GM12878 (cell line): ENCODE measurements at regions not wholly inside any gene's neighbourhood (a gene's known extent, or its start where the extent isn't known, plus 50 kb on each side); places are given as distances from the start of the nearest gene placed in this dataset.

Experiments
- ATAC-seq: fragments of 200-7000 bp; cut with Tn5 transposase; 3 replicates; pipeline ENCODE4 v1.9.1; 2020; ENCODE audit warnings: mild to moderate bottlenecking, moderate library complexity
- BruUV-seq: library from RNA; stranded (reverse); fragments of 400-500 nt; replicated peaks from 2 replicates; lab custom pipeline; 2021; lab: Mats Ljungman, UMichigan
- CTCF ChIA-PET: fragments of 300-600 bp; sonication (Branson Sonifier 250); formaldehyde crosslinking; extraction: SDS; loops from one replicate; lab custom pipeline; 2021; ENCODE audit warnings: inconsistent platforms; lab: Yijun Ruan, JAX
- POLR2A ChIA-PET: fragments of 350-600 bp; formaldehyde crosslinking; extraction: SDS; loops from one replicate; lab custom pipeline; 2021; ENCODE audit warnings: inconsistent platforms; lab: Charles Lee
- RAD21 ChIA-PET: fragments of 300-600 bp; sonication (Branson Sonifier 250); formaldehyde crosslinking; loops from one replicate; lab custom pipeline; 2023; ENCODE audit warnings: antibody characterized with exemption; ENCODE audit not compliant: unreplicated experiment; lab: Charles Lee
- SMC1A ChIA-PET: fragments of 300-600 bp; sonication (Branson Sonifier 250); formaldehyde crosslinking; loops from one replicate; lab custom pipeline; 2023; ENCODE audit not compliant: unreplicated experiment, uncharacterized antibody; lab: Charles Lee
- DNase-seq: peaks from one replicate; pipeline ENCODE4 v3.0.0-alpha.2; 2011; ENCODE audit warnings: low read depth, low spot score
- FAIRE-seq: peaks from 3 replicates; lab custom pipeline; 2011; peaks lifted over from hg19 to GRCh38; lab: Jason Lieb, UNC
- H2AFZ ChIP-seq: 2 replicates; pipeline ENCODE4 v1.6.0; 2011; ENCODE audit warnings: low read depth, low read length, control low read depth; ENCODE audit not compliant: control insufficient read depth
- H3K27ac ChIP-seq: 2 replicates; pipeline ENCODE4 v1.5.1; 2011; ENCODE audit warnings: control low read depth; ENCODE audit not compliant: control insufficient read depth, insufficient read depth
- H3K27me3 ChIP-seq, 2 experiments: replicated peaks in 1 of 2; 2 replicates each; pipeline versions ENCODE4 v1.6.0 to v1.6.1; 2011; ENCODE audit warnings: low read length in 1 of 2; ENCODE audit not compliant: control insufficient read depth in 2 of 2, insufficient read depth in 2 of 2
- H3K36me3 ChIP-seq, 2 experiments: 2 replicates each; pipeline ENCODE4 v1.5.1; 2011; ENCODE audit warnings: low read length in 1 of 2; ENCODE audit not compliant: control insufficient read depth in 2 of 2, insufficient read depth in 2 of 2
- H3K4me1 ChIP-seq: 2 replicates; pipeline ENCODE4 v1.6.1; 2011; ENCODE audit warnings: mild to moderate bottlenecking, low read length, moderate library complexity, mixed read lengths; ENCODE audit not compliant: control insufficient read depth, insufficient read depth
- H3K4me2 ChIP-seq: 2 replicates; pipeline ENCODE4 v1.6.0; 2011; ENCODE audit warnings: control low read depth; ENCODE audit not compliant: control insufficient read depth, insufficient read depth
- H3K4me3 ChIP-seq: fragments of 200-600 bp; sonication (generic); 2 replicates; pipeline ENCODE4 v1.5.1; 2016
- H3K79me2 ChIP-seq: 2 replicates; pipeline ENCODE4 v1.6.0; 2011; ENCODE audit warnings: low read length; ENCODE audit not compliant: control insufficient read depth, insufficient read depth
- H3K9ac ChIP-seq: 2 replicates; pipeline ENCODE4 v1.8.0; 2011; ENCODE audit warnings: low read length, control low read depth, mixed read lengths; ENCODE audit not compliant: control insufficient read depth, insufficient read depth
- H3K9me3 ChIP-seq: replicated peaks from 3 replicates; pipeline ENCODE4 v1.5.1; 2011; ENCODE audit warnings: mild to moderate bottlenecking, low read length; ENCODE audit not compliant: control insufficient read depth, insufficient read depth
- H4K20me1 ChIP-seq: 2 replicates; pipeline ENCODE4 v1.6.0; 2011; ENCODE audit not compliant: control insufficient read depth, insufficient read depth
- CREM ChIP-seq: IDR thresholded peaks from 2 replicates; pipeline ENCODE4 v1.6.1; 2014; ENCODE audit warnings: antibody characterized with exemption, low read depth
- FOXM1 ChIP-seq: IDR thresholded peaks from 2 replicates; pipeline ENCODE4 v1.6.1; 2012; ENCODE audit warnings: low read depth, mild to moderate bottlenecking, inconsistent platforms, low read length, moderate library complexity
- KLF5 ChIP-seq: fragments of 450-650 bp; IDR thresholded peaks from 2 replicates; pipeline ENCODE4 v1.6.1; 2014; ENCODE audit warnings: mild to moderate bottlenecking; ENCODE audit not compliant: partially characterized antibody
- MEF2A ChIP-seq: IDR thresholded peaks from 2 replicates; pipeline ENCODE4 v1.6.1; 2011; ENCODE audit warnings: low read depth, mild to moderate bottlenecking, low read length, moderate library complexity; ENCODE audit not compliant: insufficient read depth
- NR2C2 ChIP-seq: IDR thresholded peaks from 2 replicates; pipeline ENCODE4 v1.6.1; 2011; ENCODE audit warnings: borderline replicate concordance, low read depth; ENCODE audit not compliant: control insufficient read depth, insufficient read length
- PML ChIP-seq: IDR thresholded peaks from 2 replicates; pipeline ENCODE4 v1.6.1; 2012; ENCODE audit warnings: low read length, inconsistent platforms
- SMARCA5 ChIP-seq: fragments of 450-650 bp; IDR thresholded peaks from 2 replicates; pipeline ENCODE4 v1.6.1; 2017; ENCODE audit warnings: mild to moderate bottlenecking
- SMC3 ChIP-seq: IDR thresholded peaks from 2 replicates; pipeline ENCODE4 v1.6.1; 2011; ENCODE audit warnings: low read length, improper control_type of control experiment, borderline replicate concordance
- WRNIP1 ChIP-seq: IDR thresholded peaks from 2 replicates; pipeline ENCODE4 v1.6.1; 2011; ENCODE audit warnings: low read depth, low read length, improper control_type of control experiment, borderline replicate concordance
- ZNF217 ChIP-seq: fragments of 450-650 bp; IDR thresholded peaks from 2 replicates; pipeline ENCODE4 v1.6.1; 2017; ENCODE audit warnings: antibody characterized with exemption, mild to moderate bottlenecking
- WGBS: methylation state at CpG from one replicate; pipeline ENCODE4 v1.1.6; 2016; ENCODE audit warnings: low lambda C conversion rate; ENCODE audit not compliant: insufficient replicate concordance, insufficient coverage; ENCODE audit errors: missing lambda C conversion rate; 5-methylcytosine and 5-hydroxymethylcytosine counted together
- in situ Hi-C: fragments of 300-500 bp; cut with MboI; formaldehyde crosslinking; loops from 9 replicates; pipeline ENCODE4 v1.14.3; 2018; ENCODE audit warnings: mixed read lengths
- intact Hi-C: fragments of 100-400 bp; cut with micrococcal nuclease; formaldehyde crosslinking; loops from one replicate; pipeline ENCODE4 v1.14.2; 2022; ENCODE audit not compliant: unreplicated experiment
- TF ChIP-seq, protein P1 (sequence below): fragments of 450-650 bp; formaldehyde crosslinking; IDR thresholded peaks from 2 replicates; pipeline ENCODE4 v1.5.0; 2022; ENCODE audit warnings: mild to moderate bottlenecking, missing genetic modification characterization

- POLR2A ChIA-PET, result no interaction called here
Measured at GRCh38 chr5:72012906-72013305, 94.4 kb upstream of the MAP1B start.

More at GRCh38 chr5:72012906-72013305, 94.4 kb upstream of the MAP1B start:
- H2AFZ ChIP-seq, result no peak overlapping the region
- H3K9me3 ChIP-seq, result no peaks in the 10 kb centered on the region
- 12% methylated on average over 4 of the region's 4 CpGs for WGBS
- CTCF ChIA-PET, result interaction anchor here (0.7 kb wide), 1 partner anchor 1524 kb away, joined by 3 read pairs; no protein-coding TSS in a partner anchor
- H4K20me1 ChIP-seq, result no peaks in the 10 kb centered on the region
- no peak for ATAC-seq
- RAD21 ChIA-PET, result interaction anchor here (0.8 kb wide), 1 partner anchor 11 kb away, joined by 4 read pairs; no protein-coding TSS in a partner anchor
- FAIRE-seq, result no peak
- in situ Hi-C loops, result no loop called here
- no peak overlapping the region for H3K9ac ChIP-seq
- no peak overlapping the region for H3K4me3 ChIP-seq
- intact Hi-C loops, result no loop called here
- H3K79me2 ChIP-seq, result no peaks in the 10 kb centered on the region
- H3K27ac ChIP-seq, result no peak overlapping the region
- H3K4me2 ChIP-seq, result no peak overlapping the region
- H3K27me3 ChIP-seq, result no peaks in the 10 kb centered on the region; a peak in 1 of 4 replicates
- BruUV-seq, result no TSS peak
- DNase-seq, result no peak
- H3K4me1 ChIP-seq, result no peaks in the 10 kb centered on the region
- TF ChIP-seq SMC3 (no peak), FOXM1 (no peak), SMARCA5 (no peak), MEF2A (no peak), CREM (no peak), NR2C2 (no peak), WRNIP1 (no peak), PML (no peak), ZNF217 (no peak), KLF5 (no peak)
- TF ChIP-seq, protein P1, sequence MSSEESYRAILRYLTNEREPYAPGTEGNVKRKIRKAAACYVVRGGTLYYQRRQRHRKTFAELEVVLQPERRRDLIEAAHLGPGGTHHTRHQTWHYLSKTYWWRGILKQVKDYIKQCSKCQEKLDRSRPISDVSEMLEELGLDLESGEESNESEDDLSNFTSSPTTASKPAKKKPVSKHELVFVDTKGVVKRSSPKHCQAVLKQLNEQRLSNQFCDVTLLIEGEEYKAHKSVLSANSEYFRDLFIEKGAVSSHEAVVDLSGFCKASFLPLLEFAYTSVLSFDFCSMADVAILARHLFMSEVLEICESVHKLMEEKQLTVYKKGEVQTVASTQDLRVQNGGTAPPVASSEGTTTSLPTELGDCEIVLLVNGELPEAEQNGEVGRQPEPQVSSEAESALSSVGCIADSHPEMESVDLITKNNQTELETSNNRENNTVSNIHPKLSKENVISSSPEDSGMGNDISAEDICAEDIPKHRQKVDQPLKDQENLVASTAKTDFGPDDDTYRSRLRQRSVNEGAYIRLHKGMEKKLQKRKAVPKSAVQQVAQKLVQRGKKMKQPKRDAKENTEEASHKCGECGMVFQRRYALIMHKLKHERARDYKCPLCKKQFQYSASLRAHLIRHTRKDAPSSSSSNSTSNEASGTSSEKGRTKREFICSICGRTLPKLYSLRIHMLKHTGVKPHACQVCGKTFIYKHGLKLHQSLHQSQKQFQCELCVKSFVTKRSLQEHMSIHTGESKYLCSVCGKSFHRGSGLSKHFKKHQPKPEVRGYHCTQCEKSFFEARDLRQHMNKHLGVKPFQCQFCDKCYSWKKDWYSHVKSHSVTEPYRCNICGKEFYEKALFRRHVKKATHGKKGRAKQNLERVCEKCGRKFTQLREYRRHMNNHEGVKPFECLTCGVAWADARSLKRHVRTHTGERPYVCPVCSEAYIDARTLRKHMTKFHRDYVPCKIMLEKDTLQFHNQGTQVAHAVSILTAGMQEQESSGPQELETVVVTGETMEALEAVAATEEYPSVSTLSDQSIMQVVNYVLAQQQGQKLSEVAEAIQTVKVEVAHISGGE (CRISPR knock-in tag), result no peak
- no peaks in the 10 kb centered on the region for H3K36me3 ChIP-seq
- SMC1A ChIA-PET, result no interaction called here
